Activated CD4-positive, CD25-positive, alpha-beta regulatory T cell treated with anti-CD3 and anti-CD28 coated beads, Interleukin-2, amount 50 U/mL, for 16 hours (primary cell): ENCODE measurements at regions not wholly inside any gene's neighbourhood (a gene's known extent, or its start where the extent isn't known, plus 50 kb on each side); places are given as distances from the start of the nearest gene placed in this dataset.

Experiments
- DNase-seq: peaks from one replicate; pipeline ENCODE4 v3.0.0-alpha.2; 2020; ENCODE audit warnings: low read depth, low spot score

GRCh38 chr11:70647188-70648166 lies 249.1 kb downstream of the CTTN start:
- no peak for DNase-seq

- no peak for DNase-seq
These were observed 252.0 kb downstream of the CTTN start for GRCh38 chr11:70650075-70650909.

- no peak for DNase-seq
These were observed 252.7 kb downstream of the CTTN start for GRCh38 chr11:70651031-70651430.

GRCh38 chr11:70654016-70654415 lies 255.7 kb downstream of the CTTN start:
- no peak for DNase-seq

GRCh38 chr11:70655816-70656215 lies 257.5 kb downstream of the CTTN start:
- DNase-seq = no peak

- no peak for DNase-seq
These were observed 257.9 kb downstream of the CTTN start for GRCh38 chr11:70656252-70656651.

- no peak for DNase-seq
These were observed 261.9 kb downstream of the CTTN start for GRCh38 chr11:70660059-70660888.

DNA sequence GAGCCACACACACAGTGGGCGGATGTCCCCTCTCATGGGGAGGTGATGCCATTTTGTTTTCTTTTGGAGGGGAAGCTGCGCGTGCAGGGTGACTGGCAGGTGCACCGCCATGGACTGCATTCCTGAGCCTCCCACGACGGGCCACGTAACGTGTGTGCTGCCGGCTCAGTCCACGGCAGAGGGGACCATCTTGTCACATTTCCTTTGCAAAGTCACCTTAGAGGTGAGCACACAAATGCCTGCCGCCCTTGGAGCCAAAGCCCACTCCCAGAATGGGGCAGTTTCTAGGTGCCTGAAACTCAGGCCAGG lies 262.5 kb downstream of the CTTN start:
- DNase-seq = no peak

DNA sequence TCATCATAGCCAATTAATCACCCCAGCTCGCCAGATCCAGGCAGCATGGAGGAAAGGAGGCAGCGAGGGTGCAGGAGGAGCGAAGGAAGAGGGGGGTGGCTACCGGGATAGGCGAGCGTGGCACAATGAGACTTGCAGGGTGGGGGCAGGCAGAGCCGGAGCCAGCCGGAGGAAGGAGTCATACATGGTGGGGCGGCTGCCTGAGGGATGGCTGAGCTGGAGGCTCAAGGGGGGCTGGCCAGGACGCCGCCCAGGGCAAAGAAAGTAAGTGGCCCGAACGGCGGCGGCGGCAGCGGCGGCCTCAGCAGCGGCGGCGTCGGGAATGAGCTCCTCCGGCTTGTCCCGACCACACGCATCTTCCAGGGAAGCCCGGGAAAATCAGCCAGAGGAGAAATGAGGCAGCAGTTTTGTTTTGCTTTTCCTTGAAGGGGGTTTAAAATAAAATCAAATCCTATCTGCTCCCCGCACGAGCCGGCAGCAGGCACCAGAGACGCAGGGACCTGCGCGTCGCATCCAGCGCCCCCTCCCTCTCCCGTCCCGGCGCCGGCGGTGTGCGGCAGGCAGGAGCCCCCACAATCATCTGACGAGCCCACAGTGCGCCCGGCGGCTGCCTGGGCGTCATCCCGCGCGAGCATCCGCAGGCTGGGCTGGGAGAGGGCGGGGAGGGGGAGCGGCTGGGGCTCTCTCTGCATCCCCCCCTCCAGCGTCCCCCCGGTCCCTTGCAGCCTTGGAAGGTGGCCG lies 263.6 kb downstream of the CTTN start:
- no peak for DNase-seq

DNA sequence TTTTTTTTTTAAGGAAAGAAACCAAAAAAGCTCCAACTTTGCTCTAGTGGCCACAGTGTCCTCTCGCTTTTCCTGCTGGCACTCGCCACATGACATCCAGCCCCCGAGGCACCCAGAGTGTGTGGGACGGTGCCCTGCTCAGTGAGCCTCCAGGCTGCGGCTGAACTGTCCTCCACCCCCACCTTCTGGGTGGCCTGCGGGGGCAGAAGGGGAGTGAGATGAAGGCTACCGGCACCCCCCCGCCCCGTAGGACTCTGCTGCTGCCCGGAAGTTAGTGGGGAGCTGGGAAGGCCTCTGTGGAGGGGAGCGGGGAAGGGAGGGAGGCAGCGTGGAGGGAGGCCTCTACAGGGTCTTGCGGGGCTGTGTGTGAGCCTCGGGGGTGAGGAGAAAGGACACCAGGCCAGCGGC lies 264.4 kb downstream of the CTTN start:
- no peak for DNase-seq

DNA sequence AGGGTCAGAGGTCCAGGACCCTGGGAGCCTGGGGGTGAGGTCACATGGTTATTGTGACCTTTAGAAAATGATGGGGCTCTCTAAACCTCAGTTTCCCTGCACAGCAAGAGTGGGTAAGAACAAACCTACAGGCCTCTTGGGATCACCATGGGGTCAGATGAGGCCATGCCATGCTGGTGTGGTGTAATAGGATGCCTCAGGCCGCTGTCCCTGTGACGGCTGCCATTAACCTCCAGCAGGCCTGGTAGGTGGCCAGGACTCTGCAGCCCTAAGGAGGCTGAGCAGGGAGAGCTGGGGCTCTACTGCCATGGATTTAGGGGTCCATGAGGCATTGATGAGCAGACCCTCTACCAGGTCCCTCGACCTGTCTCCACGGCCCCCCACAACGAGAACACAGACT lies 265.5 kb downstream of the CTTN start:
- no peak for DNase-seq

GRCh38 chr11:70666311-70666710 lies 268.0 kb downstream of the CTTN start:
- DNase-seq = no peak

DNA sequence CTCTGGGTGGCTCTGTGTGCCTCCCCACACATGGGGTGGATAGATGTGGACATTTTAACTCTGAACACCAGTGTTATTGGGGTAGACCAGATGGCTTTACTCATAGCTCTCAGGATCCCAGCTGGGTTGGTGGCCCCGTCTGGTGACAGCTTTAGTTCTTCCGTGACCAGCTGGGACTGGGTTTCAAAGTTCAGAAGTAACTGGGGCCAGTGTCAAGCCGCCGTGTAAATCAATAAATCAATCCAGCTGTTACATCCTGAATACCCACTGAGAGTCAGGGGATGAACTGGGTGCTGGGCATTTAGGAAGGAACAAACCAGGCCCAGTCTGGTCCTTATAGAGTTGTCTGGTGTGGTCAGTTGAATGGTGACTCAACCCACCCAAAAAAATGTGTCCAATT lies 269.4 kb downstream of the CTTN start:
- DNase-seq = no peak

GRCh38 chr11:70668204-70669202 lies 270.2 kb downstream of the CTTN start:
- no peak for DNase-seq

DNA sequence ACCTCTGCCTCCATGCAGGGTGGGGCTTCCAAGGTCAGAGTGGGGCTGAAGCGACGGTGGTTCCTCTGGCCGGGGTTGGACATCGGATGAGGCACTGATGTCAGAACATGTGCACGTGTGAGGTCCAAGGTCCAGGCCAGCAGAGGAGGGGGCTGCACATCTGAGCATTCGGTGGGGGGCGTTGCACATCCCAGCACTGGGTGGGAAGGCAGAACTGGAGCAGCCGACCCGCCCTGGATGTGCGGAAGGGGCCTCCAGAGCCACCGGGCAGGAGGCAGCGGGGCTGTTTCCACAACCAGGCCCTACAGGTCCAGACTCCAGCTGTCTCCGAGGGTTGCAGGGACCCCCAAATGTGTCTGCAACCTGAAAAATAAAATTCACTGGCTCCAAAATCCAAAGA lies 271.0 kb downstream of the CTTN start:
- no peak for DNase-seq

- no peak for DNase-seq
These were observed 271.7 kb downstream of the CTTN start for GRCh38 chr11:70669871-70670675.

DNA sequence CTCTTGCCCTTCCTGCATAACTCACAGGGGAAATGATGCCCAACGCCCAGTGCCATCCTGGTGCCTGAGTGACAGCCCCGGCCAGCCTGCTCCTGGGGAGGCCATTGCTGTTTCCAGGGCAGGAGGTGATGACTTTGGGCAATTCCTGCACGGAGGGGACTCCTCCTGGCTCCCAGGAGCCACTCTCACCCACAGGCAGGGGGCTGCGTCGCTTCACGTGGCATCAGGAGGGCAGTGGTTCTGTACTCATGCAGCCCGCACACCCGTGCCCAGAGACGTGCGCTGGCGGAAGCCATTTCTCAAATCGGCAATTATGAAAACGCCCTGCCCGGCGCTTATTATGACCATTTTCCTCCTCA lies 272.3 kb downstream of the CTTN start:
- DNase-seq = no peak

GRCh38 chr11:70671083-70671482 lies 272.8 kb downstream of the CTTN start:
- no peak for DNase-seq

DNA sequence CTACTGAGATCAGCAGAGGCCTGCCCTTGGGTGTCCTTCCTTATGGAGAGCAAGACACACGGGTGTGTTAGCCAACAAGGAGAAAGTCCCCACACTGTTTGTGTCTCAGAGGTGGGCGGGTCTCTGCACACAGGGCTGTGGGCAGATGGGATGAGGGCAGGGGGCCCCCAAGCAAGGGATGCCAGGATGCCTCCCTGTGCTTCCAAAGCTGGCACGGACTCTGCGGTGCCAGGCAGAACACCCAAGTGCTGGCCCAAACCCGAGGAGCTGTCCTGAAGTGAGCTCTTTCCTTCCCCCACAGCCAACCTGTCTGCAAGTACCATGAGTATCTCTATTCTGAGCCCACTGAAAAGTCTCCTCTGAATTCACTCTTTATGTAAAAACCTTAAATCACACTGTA lies 273.3 kb downstream of the CTTN start:
- no peak for DNase-seq
